ENCODE measurements at regions not wholly inside any gene's neighbourhood (a gene's known extent, or its start where the extent isn't known, plus 50 kb on each side); places are given as distances from the start of the nearest gene placed in this dataset.
A peak's percentile ranks its signal among the peaks of the same experiment; 100 is the strongest.

GRCh38 chr14:30312214-30312613 is 246.7 kb upstream of the G2E3 start:
- Histone ChIP-seq H3K36me3 (no peaks in the 10 kb centered on the region), H3K9ac (no peak overlapping the region), H3K9me3 (peaks cover 8% of the 10 kb centered on the region; the same call in 1 of the 2 replicates), H3K27me3 (no peaks in the 10 kb centered on the region), H3K4me3 (no peak overlapping the region), H4K20me1 (no peaks in the 10 kb centered on the region), H3K4me1 (no peaks in the 10 kb centered on the region), H3K4me2 (no peak overlapping the region), H3K27ac (no peak overlapping the region)
- no peak for TF ChIP-seq Cebpa-rat (IDR thresholded peaks at IDR 0.05)

GRCh38 chr14:30317729-30318128 is 241.2 kb upstream of the G2E3 start:
- Histone ChIP-seq H4K20me1 (no peaks in the 10 kb centered on the region), H3K4me2 (no peak overlapping the region), H3K27me3 (no peaks in the 10 kb centered on the region), H3K4me3 (no peak overlapping the region), H3K27ac (no peak overlapping the region), H3K9me3 (peaks cover 8% of the 10 kb centered on the region; the same call in 1 of the 2 replicates), H3K4me1 (no peaks in the 10 kb centered on the region), H3K36me3 (no peaks in the 10 kb centered on the region), H3K9ac (no peak overlapping the region)
- no peak for TF ChIP-seq Cebpa-rat (IDR thresholded peaks at IDR 0.05)

GRCh38 chr14:30322819-30323218 is 236.1 kb upstream of the G2E3 start:
- no peaks in the 10 kb centered on the region for H3K36me3 ChIP-seq
- H3K4me2 ChIP-seq: no peak overlapping the region
- no peaks in the 10 kb centered on the region for H3K9me3 ChIP-seq
- no peak overlapping the region for H3K4me3 ChIP-seq
- H3K9ac ChIP-seq: no peak overlapping the region
- no peak for TF ChIP-seq Cebpa-rat (IDR thresholded peaks at IDR 0.05)
- no peaks in the 10 kb centered on the region for H3K4me1 ChIP-seq
- no peaks in the 10 kb centered on the region for H3K27me3 ChIP-seq
- H4K20me1 ChIP-seq: no peaks in the 10 kb centered on the region
- no peak overlapping the region for H3K27ac ChIP-seq

GRCh38 chr14:30330033-30330432 is 228.9 kb upstream of the G2E3 start:
- no peak for TF ChIP-seq Cebpa-rat (IDR thresholded peaks at IDR 0.05)
- Histone ChIP-seq H3K4me1 (no peaks in the 10 kb centered on the region), H3K9ac (no peak overlapping the region), H3K4me2 (no peak overlapping the region), H3K27ac (no peak overlapping the region), H3K27me3 (no peaks in the 10 kb centered on the region), H4K20me1 (no peaks in the 10 kb centered on the region), H3K4me3 (no peak overlapping the region), H3K36me3 (no peaks in the 10 kb centered on the region), H3K9me3 (peaks cover 3% of the 10 kb centered on the region; the same call in 1 of the 2 replicates)

- H3K4me1 ChIP-seq: no peaks in the 10 kb centered on the region
- H3K27ac ChIP-seq: no peak overlapping the region
- no peak overlapping the region for H3K9ac ChIP-seq
- no peaks in the 10 kb centered on the region for H3K36me3 ChIP-seq
- H3K27me3 ChIP-seq: no peaks in the 10 kb centered on the region
- TF ChIP-seq Cebpa-rat (IDR thresholded peaks at IDR 0.05): no peak
- peaks cover 3% of the 10 kb centered on the region; the same call in 1 of the 2 replicates for H3K9me3 ChIP-seq
- no peaks in the 10 kb centered on the region for H4K20me1 ChIP-seq
- no peak overlapping the region for H3K4me2 ChIP-seq
- no peak overlapping the region for H3K4me3 ChIP-seq
Measured at GRCh38 chr14:30330445-30330844, 228.5 kb upstream of the G2E3 start.

- TF ChIP-seq Cebpa-rat (IDR thresholded peaks at IDR 0.05): no peak
- Histone ChIP-seq H3K9ac (no peak overlapping the region), H3K4me3 (no peak overlapping the region), H3K36me3 (no peaks in the 10 kb centered on the region), H4K20me1 (no peaks in the 10 kb centered on the region), H3K9me3 (peaks cover 3% of the 10 kb centered on the region; the same call in 1 of the 2 replicates), H3K27ac (no peak overlapping the region), H3K4me1 (no peaks in the 10 kb centered on the region), H3K27me3 (no peaks in the 10 kb centered on the region), H3K4me2 (no peak overlapping the region)
Measured at GRCh38 chr14:30331030-30331429, 227.9 kb upstream of the G2E3 start.

GRCh38 chr14:30332374-30332773 is 226.6 kb upstream of the G2E3 start:
- H3K27ac ChIP-seq: no peak overlapping the region
- no peak for TF ChIP-seq Cebpa-rat (IDR thresholded peaks at IDR 0.05)
- H3K27me3 ChIP-seq: no peaks in the 10 kb centered on the region
- H3K9ac ChIP-seq: no peak overlapping the region
- H4K20me1 ChIP-seq: no peaks in the 10 kb centered on the region
- H3K4me3 ChIP-seq: no peak overlapping the region
- no peak overlapping the region for H3K4me2 ChIP-seq
- H3K36me3 ChIP-seq: no peaks in the 10 kb centered on the region
- peaks cover 2% of the 10 kb centered on the region for H3K4me1 ChIP-seq
- peaks cover 3% of the 10 kb centered on the region; the same call in 1 of the 2 replicates for H3K9me3 ChIP-seq

GRCh38 chr14:30333934-30334333 is 225.0 kb upstream of the G2E3 start:
- Histone ChIP-seq H3K4me3 (no peak overlapping the region), H3K27ac (no peak overlapping the region), H3K4me1 (peaks cover 8% of the 10 kb centered on the region), H3K27me3 (no peaks in the 10 kb centered on the region), H3K9ac (no peak overlapping the region), H4K20me1 (no peaks in the 10 kb centered on the region), H3K36me3 (no peaks in the 10 kb centered on the region), H3K4me2 (no peak overlapping the region), H3K9me3 (peaks cover 3% of the 10 kb centered on the region; the same call in 1 of the 2 replicates)
- no peak for TF ChIP-seq Cebpa-rat (IDR thresholded peaks at IDR 0.05)

GRCh38 chr14:30337456-30337855 is 221.5 kb upstream of the G2E3 start:
- Histone ChIP-seq H3K9ac (no peak overlapping the region), H3K4me1 (peaks cover 32% of the 10 kb centered on the region), H4K20me1 (no peaks in the 10 kb centered on the region), H3K27ac (no peak overlapping the region), H3K9me3 (no peaks in the 10 kb centered on the region), H3K4me3 (no peak overlapping the region), H3K4me2 (peak overlapping the region; percentile 33; the same call in 1 of the 2 replicates), H3K36me3 (no peaks in the 10 kb centered on the region), H3K27me3 (no peaks in the 10 kb centered on the region)
- no peak for TF ChIP-seq Cebpa-rat (IDR thresholded peaks at IDR 0.05)

- Histone ChIP-seq H3K9me3 (no peaks in the 10 kb centered on the region), H3K4me1 (peaks cover 32% of the 10 kb centered on the region), H4K20me1 (no peaks in the 10 kb centered on the region), H3K9ac (no peak overlapping the region), H3K27ac (0 out of 2 replicates have a peak overlapping the region, but pooled peaks have one; percentile 49), H3K4me3 (no peak overlapping the region), H3K4me2 (peak overlapping the region; percentile 52), H3K27me3 (no peaks in the 10 kb centered on the region), H3K36me3 (no peaks in the 10 kb centered on the region)
- no peak for TF ChIP-seq Cebpa-rat (IDR thresholded peaks at IDR 0.05)
Measured at GRCh38 chr14:30339311-30339901, 219.6 kb upstream of the G2E3 start.
